HEK293 (cell line): ENCODE measurements at regions not wholly inside any gene's neighbourhood (a gene's known extent, or its start where the extent isn't known, plus 50 kb on each side); places are given as distances from the start of the nearest gene placed in this dataset.

Experiments used
- SP7 ChIP-seq: fragments of 450-650 bp; formaldehyde crosslinking; IDR thresholded peaks from 2 replicates; pipeline ENCODE4 v1.5.1; 2016; ENCODE audit warnings: missing biosample characterization, missing genetic modification characterization
- TCF7L2 ChIP-seq: IDR thresholded peaks from 2 replicates; pipeline ENCODE4 v1.6.1; 2011; ENCODE audit warnings: low read depth, mild to moderate bottlenecking, inconsistent platforms, low read length, moderate library complexity, borderline replicate concordance
- ZEB2 ChIP-seq: fragments of 450-650 bp; formaldehyde crosslinking; IDR thresholded peaks from 2 replicates; pipeline ENCODE4 v1.5.1; 2016; ENCODE audit warnings: missing biosample characterization, missing genetic modification characterization
- ZFP41 ChIP-seq: fragments of 450-650 bp; formaldehyde crosslinking; IDR thresholded peaks from 2 replicates; pipeline ENCODE4 v1.5.1; 2016; ENCODE audit warnings: missing biosample characterization, missing genetic modification characterization, borderline replicate concordance
- ZNF169 ChIP-seq: fragments of 450-650 bp; formaldehyde crosslinking; IDR thresholded peaks from 2 replicates; pipeline ENCODE4 v1.5.1; 2016; ENCODE audit warnings: missing biosample characterization, missing genetic modification characterization
- ZNF423 ChIP-seq: fragments of 450-650 bp; formaldehyde crosslinking; IDR thresholded peaks from 2 replicates; pipeline ENCODE4 v1.5.1; 2016; ENCODE audit warnings: missing biosample characterization, missing genetic modification characterization
- ZNF629 ChIP-seq: fragments of 450-650 bp; formaldehyde crosslinking; IDR thresholded peaks from 2 replicates; pipeline ENCODE4 v1.5.1; 2017; ENCODE audit warnings: missing biosample characterization, missing genetic modification characterization
- TF ChIP-seq, protein P1 (sequence below): fragments of 450-650 bp; formaldehyde crosslinking; IDR thresholded peaks from 2 replicates; pipeline ENCODE4 v1.5.1; 2016; ENCODE audit warnings: missing biosample characterization, missing genetic modification characterization

DNA sequence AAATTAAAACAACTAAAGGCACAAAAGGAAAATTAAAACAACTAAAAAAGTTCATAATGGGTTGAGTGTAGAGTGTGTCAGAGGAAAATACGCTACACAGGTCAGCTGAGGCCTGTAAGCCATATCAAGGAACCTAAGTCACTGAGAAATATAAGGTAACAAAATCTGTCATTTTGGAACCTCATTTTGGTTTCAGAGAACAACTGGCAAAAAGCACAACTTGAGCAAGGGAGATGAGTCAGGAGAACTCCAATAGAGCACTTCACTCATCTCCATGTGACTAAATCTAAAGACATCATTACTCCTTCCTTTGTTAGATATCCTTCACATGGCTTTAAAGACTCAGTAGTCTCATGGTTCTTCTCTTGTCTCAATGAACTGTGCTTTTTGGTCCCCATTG is 269.4 kb upstream of the POU5F2 start:
- TF ChIP-seq TCF7L2 (no peak), ZEB2 (tag by site-specific recombination) (no peak), ZFP41 (tag by site-specific recombination) (no peak), ZNF629 (no peak), SP7 (tag by site-specific recombination) (no peak), ZNF169 (tag by site-specific recombination) (no peak), ZNF423 (tag by site-specific recombination) (no peak)
- TF ChIP-seq, protein P1, sequence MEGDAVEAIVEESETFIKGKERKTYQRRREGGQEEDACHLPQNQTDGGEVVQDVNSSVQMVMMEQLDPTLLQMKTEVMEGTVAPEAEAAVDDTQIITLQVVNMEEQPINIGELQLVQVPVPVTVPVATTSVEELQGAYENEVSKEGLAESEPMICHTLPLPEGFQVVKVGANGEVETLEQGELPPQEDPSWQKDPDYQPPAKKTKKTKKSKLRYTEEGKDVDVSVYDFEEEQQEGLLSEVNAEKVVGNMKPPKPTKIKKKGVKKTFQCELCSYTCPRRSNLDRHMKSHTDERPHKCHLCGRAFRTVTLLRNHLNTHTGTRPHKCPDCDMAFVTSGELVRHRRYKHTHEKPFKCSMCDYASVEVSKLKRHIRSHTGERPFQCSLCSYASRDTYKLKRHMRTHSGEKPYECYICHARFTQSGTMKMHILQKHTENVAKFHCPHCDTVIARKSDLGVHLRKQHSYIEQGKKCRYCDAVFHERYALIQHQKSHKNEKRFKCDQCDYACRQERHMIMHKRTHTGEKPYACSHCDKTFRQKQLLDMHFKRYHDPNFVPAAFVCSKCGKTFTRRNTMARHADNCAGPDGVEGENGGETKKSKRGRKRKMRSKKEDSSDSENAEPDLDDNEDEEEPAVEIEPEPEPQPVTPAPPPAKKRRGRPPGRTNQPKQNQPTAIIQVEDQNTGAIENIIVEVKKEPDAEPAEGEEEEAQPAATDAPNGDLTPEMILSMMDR, result no peak
